CD4-positive, CD25-positive, alpha-beta regulatory T cell (primary cell): ENCODE measurements at regions not wholly inside any gene's neighbourhood (a gene's known extent, or its start where the extent isn't known, plus 50 kb on each side); places are given as distances from the start of the nearest gene placed in this dataset.

Experiments
- ATAC-seq, 2 donors: fragments of 150-1000 bp; cut with Tn5 transposase; one replicate each; pipeline ENCODE4 v1.10.0; 2021; ENCODE audit warnings: low read depth in 2 of 2, moderate number of reproducible peaks in 2 of 2, moderate library complexity in 1 of 2
- DNase-seq, 3 donors: peaks; one replicate each; pipeline versions ENCODE4 v3.0.0 to v3.0.0-alpha.2; 2012 to 2022; ENCODE audit warnings: mixed read lengths in 1 of 3
- H3K27ac ChIP-seq: one replicate; pipeline ENCODE4 v1.7.0; 2013; ENCODE audit warnings: mild to moderate bottlenecking, low read length; ENCODE audit not compliant: insufficient read depth, poor library complexity, severe bottlenecking
- H3K27me3 ChIP-seq: one replicate; pipeline ENCODE4 v1.7.0; 2013; ENCODE audit warnings: low read length; ENCODE audit not compliant: control insufficient read depth, insufficient read depth
- H3K36me3 ChIP-seq: one replicate; pipeline ENCODE4 v1.7.0; 2013; ENCODE audit warnings: mild to moderate bottlenecking, low read length, moderate library complexity; ENCODE audit not compliant: control insufficient read depth, insufficient read depth
- H3K4me1 ChIP-seq: 2 replicates; pipeline ENCODE4 v1.7.0; 2013; ENCODE audit warnings: mild to moderate bottlenecking, low read length; ENCODE audit not compliant: insufficient read depth, control insufficient read depth, poor library complexity, severe bottlenecking
- H3K4me3 ChIP-seq: one replicate; pipeline ENCODE4 v1.7.0; 2013; ENCODE audit warnings: low read depth, mild to moderate bottlenecking, low read length, moderate library complexity
- H3K9me3 ChIP-seq, 2 experiments: 1 replicate in 1 of 2; 2 replicates in 1 of 2; pipeline ENCODE4 v1.7.0; 2013; ENCODE audit warnings: low read length in 2 of 2, mild to moderate bottlenecking in 1 of 2, moderate library complexity in 1 of 2; ENCODE audit not compliant: control insufficient read depth in 2 of 2
- H3K27ac Mint-ChIP-seq, 3 donors: one replicate each; pipeline ENCODE4 v1.8.0; 2020 to 2022; ENCODE audit warnings: mild to moderate bottlenecking in 3 of 3, mixed read lengths in 3 of 3, moderate library complexity in 2 of 3
- H3K27me3 Mint-ChIP-seq: one replicate; pipeline ENCODE4 v1.8.0; 2022; ENCODE audit warnings: mild to moderate bottlenecking, mixed read lengths
- H3K36me3 Mint-ChIP-seq: one replicate; pipeline ENCODE4 v1.8.0; 2020; ENCODE audit warnings: mixed read lengths
- H3K4me1 Mint-ChIP-seq, 4 donors: one replicate each; pipeline ENCODE4 v1.8.0; 2020 to 2022; ENCODE audit warnings: mixed read lengths in 4 of 4, mild to moderate bottlenecking in 1 of 4
- H3K4me3 Mint-ChIP-seq, 4 donors: one replicate each; pipeline ENCODE4 v1.8.0; 2020 to 2022; ENCODE audit warnings: mild to moderate bottlenecking in 4 of 4, mixed read lengths in 4 of 4, moderate library complexity in 3 of 4
- H3K9me3 Mint-ChIP-seq, 7 donors: one replicate each; pipeline ENCODE4 v1.8.0; 2020 to 2022; ENCODE audit warnings: mixed read lengths in 7 of 7, mild to moderate bottlenecking in 3 of 7, moderate library complexity in 2 of 7

GRCh38 chr3:160081958-160082533 lies 93.4 kb downstream of the IL12A start:
- H3K27ac ChIP-seq: no peak overlapping the region
- Mint-ChIP-seq H3K36me3 (no peaks in the 10 kb centered on the region), H3K27me3 (no peaks in the 10 kb centered on the region), H3K9me3 (peaks cover 0 to 8% (median 2%) of the 10 kb centered on the region in 7 donors), H3K4me1 (no peaks in the 10 kb centered on the region), H3K4me3 (no peak overlapping the region), H3K27ac (peak overlapping the region in 1 of 3 donors; percentile 17)
- H3K9me3 ChIP-seq: no peaks in the 10 kb centered on the region
- ATAC-seq (no peak), DNase-seq (no peak)
- no peaks in the 10 kb centered on the region for H3K27me3 ChIP-seq
- no peaks in the 10 kb centered on the region for H3K36me3 ChIP-seq
- no peak overlapping the region for H3K4me3 ChIP-seq
- no peaks in the 10 kb centered on the region for H3K4me1 ChIP-seq

DNA sequence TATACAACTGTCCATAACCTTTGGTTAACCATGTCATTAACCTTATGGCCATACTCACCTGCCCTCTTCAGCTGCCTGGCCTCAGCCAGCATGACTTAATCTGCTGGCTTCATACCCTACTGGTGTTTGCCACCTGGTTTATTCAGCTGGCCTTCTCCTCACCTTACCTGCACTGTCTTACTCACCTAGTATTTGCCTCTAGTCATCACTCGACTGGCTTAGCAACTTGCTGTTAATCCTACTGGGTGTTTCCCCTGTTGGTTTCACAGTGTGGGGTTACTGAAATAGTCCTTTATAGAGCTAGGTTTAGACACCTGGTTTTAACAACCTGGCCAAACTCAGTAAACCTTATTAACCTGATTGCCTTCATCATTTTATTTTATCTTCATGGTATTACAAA lies 96.4 kb downstream of the IL12A start:
- Mint-ChIP-seq H3K4me3 (no peak overlapping the region), H3K9me3 (peaks cover 0 to 13% (median 5%) of the 10 kb centered on the region in 7 donors), H3K27ac (no peak overlapping the region), H3K36me3 (no peaks in the 10 kb centered on the region), H3K4me1 (no peaks in the 10 kb centered on the region), H3K27me3 (no peaks in the 10 kb centered on the region)
- ATAC-seq (no peak), DNase-seq (no peak)
- no peaks in the 10 kb centered on the region for H3K4me1 ChIP-seq
- no peaks in the 10 kb centered on the region for H3K9me3 ChIP-seq
- H3K27ac ChIP-seq: no peak overlapping the region
- no peaks in the 10 kb centered on the region for H3K36me3 ChIP-seq
- no peaks in the 10 kb centered on the region for H3K27me3 ChIP-seq
- no peak overlapping the region for H3K4me3 ChIP-seq

GRCh38 chr3:160088492-160089137 lies 100.0 kb downstream of the IL12A start:
- no peak overlapping the region for H3K27ac Mint-ChIP-seq
- H3K4me3 Mint-ChIP-seq: no peak overlapping the region
- Histone ChIP-seq H3K36me3 (no peaks in the 10 kb centered on the region), H3K9me3 (no peaks in the 10 kb centered on the region), H3K4me3 (no peak overlapping the region), H3K27me3 (no peaks in the 10 kb centered on the region), H3K27ac (no peak overlapping the region), H3K4me1 (no peaks in the 10 kb centered on the region)
- no peaks in the 10 kb centered on the region for H3K4me1 Mint-ChIP-seq
- ATAC-seq (no peak), DNase-seq (no peak)
- H3K9me3 Mint-ChIP-seq: peaks cover 0 to 12% (median 3%) of the 10 kb centered on the region in 7 donors
- no peaks in the 10 kb centered on the region for H3K27me3 Mint-ChIP-seq
- no peaks in the 10 kb centered on the region for H3K36me3 Mint-ChIP-seq

- H3K27me3 ChIP-seq: no peaks in the 10 kb centered on the region
- no peaks in the 10 kb centered on the region for H3K4me1 ChIP-seq
- Mint-ChIP-seq H3K4me1 (no peaks in the 10 kb centered on the region), H3K36me3 (no peaks in the 10 kb centered on the region), H3K4me3 (no peak overlapping the region), H3K9me3 (peaks cover 0 to 12% (median 3%) of the 10 kb centered on the region in 7 donors), H3K27ac (no peak overlapping the region), H3K27me3 (no peaks in the 10 kb centered on the region)
- no peak overlapping the region for H3K4me3 ChIP-seq
- H3K36me3 ChIP-seq: no peaks in the 10 kb centered on the region
- ATAC-seq (no peak), DNase-seq (no peak)
- H3K9me3 ChIP-seq: no peaks in the 10 kb centered on the region
- no peak overlapping the region for H3K27ac ChIP-seq
These were observed 102.0 kb downstream of the IL12A start for GRCh38 chr3:160090653-160091052.

GRCh38 chr3:160091441-160091840 lies 102.8 kb downstream of the IL12A start:
- ATAC-seq (no peak), DNase-seq (no peak)
- Mint-ChIP-seq H3K27me3 (no peaks in the 10 kb centered on the region), H3K9me3 (peaks cover 0 to 12% (median 3%) of the 10 kb centered on the region in 7 donors), H3K4me3 (no peak overlapping the region), H3K36me3 (no peaks in the 10 kb centered on the region), H3K4me1 (no peaks in the 10 kb centered on the region), H3K27ac (no peak overlapping the region)
- H3K27me3 ChIP-seq: no peaks in the 10 kb centered on the region
- H3K36me3 ChIP-seq: no peaks in the 10 kb centered on the region
- no peak overlapping the region for H3K27ac ChIP-seq
- H3K4me1 ChIP-seq: no peaks in the 10 kb centered on the region
- H3K4me3 ChIP-seq: no peak overlapping the region
- H3K9me3 ChIP-seq: no peaks in the 10 kb centered on the region

GRCh38 chr3:160092760-160093159 lies 104.1 kb downstream of the IL12A start:
- Histone ChIP-seq H3K4me3 (no peak overlapping the region), H3K36me3 (no peaks in the 10 kb centered on the region), H3K27ac (no peak overlapping the region), H3K9me3 (no peaks in the 10 kb centered on the region), H3K4me1 (no peaks in the 10 kb centered on the region), H3K27me3 (no peaks in the 10 kb centered on the region)
- no peaks in the 10 kb centered on the region for H3K27me3 Mint-ChIP-seq
- H3K9me3 Mint-ChIP-seq: peaks cover 0 to 12% (median 3%) of the 10 kb centered on the region in 7 donors
- ATAC-seq (no peak), DNase-seq (no peak)
- no peak overlapping the region for H3K27ac Mint-ChIP-seq
- no peaks in the 10 kb centered on the region for H3K36me3 Mint-ChIP-seq
- H3K4me1 Mint-ChIP-seq: no peaks in the 10 kb centered on the region
- H3K4me3 Mint-ChIP-seq: no peak overlapping the region

- Mint-ChIP-seq H3K36me3 (no peaks in the 10 kb centered on the region), H3K9me3 (peaks cover 0 to 1% (median 0%) of the 10 kb centered on the region in 7 donors), H3K27me3 (no peaks in the 10 kb centered on the region), H3K4me3 (no peak overlapping the region), H3K4me1 (peaks cover 0 to 8% (median 5%) of the 10 kb centered on the region in 4 donors), H3K27ac (no peak overlapping the region)
- no peak for DNase-seq
- no peaks in the 10 kb centered on the region for H3K27me3 ChIP-seq
- H3K9me3 ChIP-seq: no peaks in the 10 kb centered on the region
- H3K4me3 ChIP-seq: no peak overlapping the region
- no peak for ATAC-seq
- no peaks in the 10 kb centered on the region for H3K36me3 ChIP-seq
- no peaks in the 10 kb centered on the region for H3K4me1 ChIP-seq
- no peak overlapping the region for H3K27ac ChIP-seq
These were observed 105.9 kb downstream of the IL12A start for GRCh38 chr3:160094562-160094961.

- no peak for DNase-seq
- Mint-ChIP-seq H3K4me1 (peaks cover 0 to 14% (median 8%) of the 10 kb centered on the region in 4 donors), H3K36me3 (no peaks in the 10 kb centered on the region), H3K9me3 (peaks cover 0 to 1% (median 0%) of the 10 kb centered on the region in 7 donors), H3K4me3 (no peak overlapping the region), H3K27ac (no peak overlapping the region), H3K27me3 (no peaks in the 10 kb centered on the region)
- no peak overlapping the region for H3K27ac ChIP-seq
- no peaks in the 10 kb centered on the region for H3K36me3 ChIP-seq
- ATAC-seq: no peak
- H3K4me1 ChIP-seq: no peaks in the 10 kb centered on the region
- no peaks in the 10 kb centered on the region for H3K9me3 ChIP-seq
- H3K4me3 ChIP-seq: no peak overlapping the region
- no peaks in the 10 kb centered on the region for H3K27me3 ChIP-seq
These were observed 108.8 kb downstream of the IL12A start for GRCh38 chr3:160097478-160097877.
